Panc1 (cell line): ENCODE measurements at regions not wholly inside any gene's neighbourhood (a gene's known extent, or its start where the extent isn't known, plus 50 kb on each side); places are given as distances from the start of the nearest gene placed in this dataset.

Experiments
- ATAC-seq: fragments of 200-7000 bp; cut with Tn5 transposase; 2 replicates; pipeline ENCODE4 v1.9.1; 2020; ENCODE audit warnings: mild to moderate bottlenecking, moderate library complexity
- BruUV-seq: library from RNA; stranded (reverse); fragments of 400-500 nt; replicated peaks from 2 replicates; lab custom pipeline; 2021; lab: Mats Ljungman, UMichigan
- CTCF ChIA-PET: fragments of 300-600 bp; sonication (Branson Sonifier 250); formaldehyde crosslinking; loops from one replicate; lab custom pipeline; 2022; ENCODE audit warnings: antibody characterized with exemption; lab: Charles Lee
- POLR2A ChIA-PET: fragments of 300-600 bp; sonication (Branson Sonifier 250); formaldehyde crosslinking; loops from one replicate; lab custom pipeline; 2022; ENCODE audit warnings: antibody characterized with exemption; lab: Charles Lee
- DNase-seq: peaks from one replicate; pipeline ENCODE4 v3.0.0-alpha.2; 2010; ENCODE audit warnings: low read depth, low spot score
- H3K27ac ChIP-seq: 2 replicates; pipeline ENCODE4 v1.5.1; 2011; ENCODE audit warnings: mild to moderate bottlenecking, low read length, inconsistent platforms
- H3K27me3 ChIP-seq: fragments of 200-500 bp; sonication (Bioruptor generic); 2 replicates; pipeline ENCODE4 v1.6.0; 2014; ENCODE audit warnings: low read length, inconsistent platforms; ENCODE audit not compliant: control insufficient read depth, insufficient read depth
- H3K36me3 ChIP-seq: fragments of 200-500 bp; sonication (Bioruptor generic); 2 replicates; pipeline ENCODE4 v1.5.1; 2014; ENCODE audit warnings: inconsistent platforms, mild to moderate bottlenecking, low read length, moderate library complexity; ENCODE audit not compliant: control insufficient read depth, insufficient read depth
- H3K4me1 ChIP-seq: 2 replicates; pipeline ENCODE4 v1.5.1; 2011; ENCODE audit warnings: inconsistent platforms, mild to moderate bottlenecking, low read length, moderate library complexity; ENCODE audit not compliant: control insufficient read depth, insufficient read depth
- H3K4me3 ChIP-seq, 2 experiments: 2 replicates each; pipeline ENCODE4 v1.5.1; 2011 to 2012; ENCODE audit warnings: low read depth in 2 of 2, low read length in 2 of 2, mild to moderate bottlenecking in 2 of 2, inconsistent platforms in 1 of 2, moderate library complexity in 1 of 2
- H3K9me3 ChIP-seq: fragments of 200-500 bp; sonication (Bioruptor generic); 2 replicates; pipeline ENCODE4 v1.5.1; 2014; ENCODE audit warnings: low read depth, mild to moderate bottlenecking, inconsistent platforms, low read length, moderate library complexity; ENCODE audit not compliant: control insufficient read depth, insufficient read depth
- POLR2AphosphoS5 ChIP-seq: IDR thresholded peaks from 2 replicates; pipeline ENCODE4 v1.6.1; 2012; ENCODE audit warnings: mild to moderate bottlenecking, low read depth, low read length, moderate library complexity
- SIN3A ChIP-seq: IDR thresholded peaks from 2 replicates; pipeline ENCODE4 v1.6.1; 2012; ENCODE audit warnings: low read depth, mild to moderate bottlenecking, low read length, moderate library complexity, borderline replicate concordance; ENCODE audit not compliant: insufficient read depth
- TCF7L2 ChIP-seq: IDR thresholded peaks from 2 replicates; pipeline ENCODE4 v1.6.1; 2011; ENCODE audit warnings: mild to moderate bottlenecking, low read depth, low read length, inconsistent platforms
- in situ Hi-C: cut with HindIII; loops from 2 replicates; pipeline ENCODE4 v1.10.0; 2016; ENCODE audit warnings: low sequenced_read_pairs, low pct_unique_long_range_greater_than_20kb
- intact Hi-C: fragments of 100-400 bp; cut with micrococcal nuclease; formaldehyde crosslinking; loops from one replicate; pipeline ENCODE4 v1.10.0; 2022; ENCODE audit not compliant: unreplicated experiment
- TF ChIP-seq, protein P1 (sequence below): fragments of 450-650 bp; IDR thresholded peaks from 2 replicates; pipeline ENCODE4 v1.5.1; 2017; ENCODE audit warnings: mild to moderate bottlenecking
- TF ChIP-seq, protein P2 (sequence below), 2 experiments: IDR thresholded peaks; 2 replicates each; pipeline ENCODE4 v1.6.1; 2011 to 2012; ENCODE audit warnings: low read depth in 2 of 2, control low read depth in 1 of 2, low read length in 1 of 2, mild to moderate bottlenecking in 1 of 2, moderate library complexity in 1 of 2; ENCODE audit not compliant: insufficient read depth in 1 of 2

DNA sequence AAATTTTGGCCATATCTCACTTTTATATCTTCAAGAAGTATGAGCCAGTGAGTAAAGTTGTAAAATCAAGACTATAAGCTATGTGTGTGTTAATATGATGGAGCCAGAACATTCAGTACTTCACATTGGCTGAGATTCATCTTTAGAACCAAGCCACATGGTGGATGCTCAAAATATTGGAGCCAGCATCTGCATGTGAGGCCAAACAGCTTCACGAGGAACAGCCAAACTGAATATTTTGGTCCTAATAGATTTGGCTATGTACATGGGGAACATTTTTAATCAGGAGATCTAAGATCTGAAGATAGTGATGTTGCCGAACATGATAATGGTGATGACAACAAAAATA, 1089.8 kb downstream of the TUSC7 start:
- in situ Hi-C loops (no loop called here), intact Hi-C loops (no loop called here)
- H3K27me3 ChIP-seq: no peaks in the 10 kb centered on the region
- ATAC-seq (no peak), DNase-seq (no peak)
- no peak for TF ChIP-seq TCF7L2
- no peak for TF ChIP-seq SIN3A
- no peak for TF ChIP-seq POLR2AphosphoS5
- TF ChIP-seq, protein P1, sequence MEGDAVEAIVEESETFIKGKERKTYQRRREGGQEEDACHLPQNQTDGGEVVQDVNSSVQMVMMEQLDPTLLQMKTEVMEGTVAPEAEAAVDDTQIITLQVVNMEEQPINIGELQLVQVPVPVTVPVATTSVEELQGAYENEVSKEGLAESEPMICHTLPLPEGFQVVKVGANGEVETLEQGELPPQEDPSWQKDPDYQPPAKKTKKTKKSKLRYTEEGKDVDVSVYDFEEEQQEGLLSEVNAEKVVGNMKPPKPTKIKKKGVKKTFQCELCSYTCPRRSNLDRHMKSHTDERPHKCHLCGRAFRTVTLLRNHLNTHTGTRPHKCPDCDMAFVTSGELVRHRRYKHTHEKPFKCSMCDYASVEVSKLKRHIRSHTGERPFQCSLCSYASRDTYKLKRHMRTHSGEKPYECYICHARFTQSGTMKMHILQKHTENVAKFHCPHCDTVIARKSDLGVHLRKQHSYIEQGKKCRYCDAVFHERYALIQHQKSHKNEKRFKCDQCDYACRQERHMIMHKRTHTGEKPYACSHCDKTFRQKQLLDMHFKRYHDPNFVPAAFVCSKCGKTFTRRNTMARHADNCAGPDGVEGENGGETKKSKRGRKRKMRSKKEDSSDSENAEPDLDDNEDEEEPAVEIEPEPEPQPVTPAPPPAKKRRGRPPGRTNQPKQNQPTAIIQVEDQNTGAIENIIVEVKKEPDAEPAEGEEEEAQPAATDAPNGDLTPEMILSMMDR: no peak
- TF ChIP-seq, protein P2, sequence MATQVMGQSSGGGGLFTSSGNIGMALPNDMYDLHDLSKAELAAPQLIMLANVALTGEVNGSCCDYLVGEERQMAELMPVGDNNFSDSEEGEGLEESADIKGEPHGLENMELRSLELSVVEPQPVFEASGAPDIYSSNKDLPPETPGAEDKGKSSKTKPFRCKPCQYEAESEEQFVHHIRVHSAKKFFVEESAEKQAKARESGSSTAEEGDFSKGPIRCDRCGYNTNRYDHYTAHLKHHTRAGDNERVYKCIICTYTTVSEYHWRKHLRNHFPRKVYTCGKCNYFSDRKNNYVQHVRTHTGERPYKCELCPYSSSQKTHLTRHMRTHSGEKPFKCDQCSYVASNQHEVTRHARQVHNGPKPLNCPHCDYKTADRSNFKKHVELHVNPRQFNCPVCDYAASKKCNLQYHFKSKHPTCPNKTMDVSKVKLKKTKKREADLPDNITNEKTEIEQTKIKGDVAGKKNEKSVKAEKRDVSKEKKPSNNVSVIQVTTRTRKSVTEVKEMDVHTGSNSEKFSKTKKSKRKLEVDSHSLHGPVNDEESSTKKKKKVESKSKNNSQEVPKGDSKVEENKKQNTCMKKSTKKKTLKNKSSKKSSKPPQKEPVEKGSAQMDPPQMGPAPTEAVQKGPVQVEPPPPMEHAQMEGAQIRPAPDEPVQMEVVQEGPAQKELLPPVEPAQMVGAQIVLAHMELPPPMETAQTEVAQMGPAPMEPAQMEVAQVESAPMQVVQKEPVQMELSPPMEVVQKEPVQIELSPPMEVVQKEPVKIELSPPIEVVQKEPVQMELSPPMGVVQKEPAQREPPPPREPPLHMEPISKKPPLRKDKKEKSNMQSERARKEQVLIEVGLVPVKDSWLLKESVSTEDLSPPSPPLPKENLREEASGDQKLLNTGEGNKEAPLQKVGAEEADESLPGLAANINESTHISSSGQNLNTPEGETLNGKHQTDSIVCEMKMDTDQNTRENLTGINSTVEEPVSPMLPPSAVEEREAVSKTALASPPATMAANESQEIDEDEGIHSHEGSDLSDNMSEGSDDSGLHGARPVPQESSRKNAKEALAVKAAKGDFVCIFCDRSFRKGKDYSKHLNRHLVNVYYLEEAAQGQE (IDR thresholded peaks at IDR 0.05; ENCODE audit: insufficient read depth in 1 of 2, low read depth in 2 of 2, low read length in 1 of 2): no peak
- no peaks in the 10 kb centered on the region for H3K4me1 ChIP-seq
- CTCF ChIA-PET: no interaction called here
- no peaks in the 10 kb centered on the region for H3K36me3 ChIP-seq
- POLR2A ChIA-PET: no interaction called here
- H3K9me3 ChIP-seq: no peaks in the 10 kb centered on the region
- no peak overlapping the region for H3K27ac ChIP-seq
- no peak overlapping the region for H3K4me3 ChIP-seq
- BruUV-seq: no TSS peak

DNA sequence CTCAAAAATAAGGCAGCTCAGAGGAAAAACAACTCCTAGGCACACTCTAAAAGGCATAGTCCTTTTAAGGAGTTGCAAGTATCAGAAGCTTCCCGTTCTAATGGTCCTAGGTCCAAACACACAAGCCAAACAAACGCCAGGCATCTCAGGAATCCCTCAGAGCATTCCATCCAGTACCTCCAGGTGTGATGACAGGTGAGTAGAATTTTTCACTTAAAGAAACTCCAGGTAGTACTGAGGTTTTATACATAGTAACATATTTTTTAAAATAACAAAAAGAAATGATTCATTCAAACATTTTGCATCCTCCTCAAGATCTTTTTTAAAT, 1092.3 kb downstream of the TUSC7 start:
- Histone ChIP-seq H3K27ac (no peak overlapping the region), H3K27me3 (no peaks in the 10 kb centered on the region), H3K4me1 (no peaks in the 10 kb centered on the region), H3K36me3 (no peaks in the 10 kb centered on the region), H3K9me3 (no peaks in the 10 kb centered on the region), H3K4me3 (no peak overlapping the region)
- POLR2A ChIA-PET: no interaction called here
- BruUV-seq: no TSS peak
- no peak for DNase-seq
- CTCF ChIA-PET: interaction anchor here (0.6 kb wide), 1 partner anchor 9 kb away, joined by 3 read pairs; no protein-coding TSS in a partner anchor
- intact Hi-C loops: no loop called here
- ATAC-seq: no peak
- in situ Hi-C loops: no loop called here
- TF ChIP-seq TCF7L2: no peak
- no peak for TF ChIP-seq POLR2AphosphoS5
- TF ChIP-seq, protein P1: no peak
- no peak for TF ChIP-seq SIN3A
- TF ChIP-seq, protein P2 (IDR thresholded peaks at IDR 0.05; ENCODE audit: insufficient read depth in 1 of 2, low read depth in 2 of 2, low read length in 1 of 2): no peak
